ENCODE measurements at regions not wholly inside any gene's neighbourhood (a gene's known extent, or its start where the extent isn't known, plus 50 kb on each side); places are given as distances from the start of the nearest gene placed in this dataset.

DNA sequence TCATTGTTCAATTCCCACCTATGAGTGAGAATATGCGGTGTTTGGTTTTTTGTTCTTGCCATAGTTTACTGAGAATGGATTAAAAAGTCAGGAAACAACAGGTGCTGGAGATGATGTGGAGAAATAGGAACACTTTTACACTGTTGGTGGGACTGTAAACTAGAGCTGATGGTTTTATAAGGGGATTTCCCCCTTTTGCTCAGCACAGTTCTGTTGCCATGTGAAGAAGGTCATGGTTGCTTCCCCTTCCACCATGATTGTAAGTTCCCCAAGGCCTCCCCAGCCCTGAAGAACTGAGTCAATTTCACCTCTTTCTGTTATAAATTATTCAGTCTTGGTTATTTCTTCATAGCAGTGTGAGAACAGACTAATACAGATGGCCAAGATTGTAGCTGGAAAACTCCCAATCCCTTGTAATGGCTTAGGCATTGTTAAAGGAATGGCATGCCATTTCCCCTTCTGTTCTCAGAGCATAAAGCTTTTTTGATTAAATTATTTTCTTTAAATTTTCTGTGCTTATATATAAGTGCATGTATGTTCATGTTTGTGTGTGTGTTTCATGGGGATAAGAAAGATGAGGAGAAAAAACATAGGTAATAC lies 144.8 kb downstream of the BACH1 start:
- DNase-seq = no peak

DNA sequence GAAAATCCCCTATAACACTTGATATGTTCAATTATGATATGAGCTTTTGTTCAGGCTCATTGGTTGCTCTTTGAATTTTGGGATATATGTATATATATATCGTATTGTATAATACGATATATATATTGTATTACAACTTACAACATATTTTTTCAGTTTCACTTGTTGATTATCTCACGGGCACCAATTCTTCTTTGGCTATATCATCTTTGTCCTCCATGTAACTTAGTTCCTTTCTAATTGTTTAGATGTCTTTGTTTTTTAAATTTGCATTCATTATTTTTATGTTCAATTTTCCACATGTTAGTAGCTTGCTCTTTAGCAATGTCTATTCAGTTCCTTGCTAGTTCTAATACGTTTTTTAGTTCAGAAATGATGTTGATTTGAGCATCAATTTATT lies 150.0 kb downstream of the BACH1 start:
- DNase-seq = no peak

DNA sequence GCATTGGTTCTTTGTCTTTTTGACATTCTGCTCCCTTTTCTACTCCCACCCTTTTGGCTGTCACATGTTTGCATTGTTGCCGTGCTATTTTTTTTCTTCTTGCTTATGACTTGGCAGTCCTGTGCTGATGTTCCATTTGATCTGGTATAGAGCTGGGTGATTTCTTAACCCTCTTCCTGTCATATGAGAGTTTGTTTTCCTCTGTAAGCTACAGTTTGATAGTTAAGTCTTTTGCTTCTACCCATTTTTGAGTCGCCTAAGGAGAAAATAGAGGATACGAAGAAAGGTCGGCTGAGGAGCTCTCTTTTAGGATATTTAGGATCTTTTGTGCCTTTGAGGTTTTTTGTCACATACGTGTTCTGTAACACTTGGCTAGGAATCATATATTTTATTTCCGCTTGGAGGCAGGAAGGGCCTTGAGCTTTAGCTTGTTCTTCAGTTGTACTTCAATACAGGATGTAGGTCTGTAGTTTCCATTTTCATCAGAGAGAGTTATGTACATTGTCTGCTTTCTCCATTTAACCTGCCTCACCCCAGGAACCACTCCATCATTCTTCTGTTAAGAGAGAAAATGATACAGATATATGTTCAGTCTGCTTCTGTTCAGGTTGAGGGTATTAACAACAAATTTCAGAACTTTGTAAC lies 150.7 kb downstream of the BACH1 start:
- DNase-seq = no peak

DNA sequence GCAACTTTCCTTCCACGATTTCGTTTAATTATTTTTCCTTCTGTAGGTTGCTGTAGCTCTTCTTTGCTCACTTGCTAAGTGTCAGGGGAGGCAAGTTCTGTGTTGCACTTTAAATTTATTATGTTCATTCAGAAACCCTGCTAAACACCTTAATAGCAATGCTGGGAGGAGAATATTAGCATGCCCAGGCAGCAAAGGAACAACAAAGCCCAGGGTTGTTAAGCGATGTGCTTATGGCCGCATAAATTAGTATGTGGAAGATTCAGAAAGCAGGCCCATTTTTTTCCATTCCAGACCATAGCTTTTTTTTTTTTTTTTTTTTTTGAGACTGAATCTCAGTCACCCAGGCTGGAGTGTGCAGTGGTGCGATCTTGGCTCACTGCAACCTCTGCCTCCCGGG lies 151.3 kb downstream of the BACH1 start:
- DNase-seq = no peak

DNA sequence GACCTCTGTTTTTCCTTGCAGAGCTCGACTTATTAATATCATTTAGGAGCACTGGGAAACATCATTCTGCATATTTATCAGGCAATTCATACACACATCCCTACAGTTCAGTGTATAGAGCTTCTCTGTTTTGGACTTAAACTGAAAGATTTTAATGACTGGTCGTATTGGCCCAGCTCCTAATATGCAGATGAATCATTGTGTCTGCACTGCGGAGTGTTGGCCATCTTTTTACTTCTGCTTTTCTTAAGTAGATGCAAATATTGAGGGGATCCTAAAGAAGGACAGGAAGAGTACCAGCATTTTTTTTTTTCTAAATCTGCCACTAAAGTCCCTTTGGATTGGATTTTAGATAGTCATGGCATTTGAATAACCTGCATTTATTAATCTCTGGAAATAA lies 154.8 kb downstream of the BACH1 start:
- no peak for DNase-seq

DNA sequence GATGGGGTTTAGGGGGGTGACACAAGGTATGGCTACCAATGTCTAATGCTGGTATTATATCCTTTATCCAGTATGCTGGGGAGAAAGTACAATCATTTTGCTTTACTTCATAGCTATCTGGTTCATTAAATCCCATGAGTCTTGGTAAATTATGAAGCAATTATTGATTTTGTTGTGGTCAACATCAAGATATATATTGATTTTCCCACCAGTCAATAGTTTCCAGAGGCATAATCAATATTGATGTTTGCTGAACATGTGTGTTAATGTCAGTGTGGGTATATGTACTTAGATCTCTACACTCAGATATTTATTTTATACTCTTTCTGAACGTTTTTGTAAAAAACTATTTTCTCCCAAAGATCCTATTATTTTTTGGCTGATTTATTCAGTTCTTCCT lies 155.5 kb downstream of the BACH1 start:
- DNase-seq = no peak

DNA sequence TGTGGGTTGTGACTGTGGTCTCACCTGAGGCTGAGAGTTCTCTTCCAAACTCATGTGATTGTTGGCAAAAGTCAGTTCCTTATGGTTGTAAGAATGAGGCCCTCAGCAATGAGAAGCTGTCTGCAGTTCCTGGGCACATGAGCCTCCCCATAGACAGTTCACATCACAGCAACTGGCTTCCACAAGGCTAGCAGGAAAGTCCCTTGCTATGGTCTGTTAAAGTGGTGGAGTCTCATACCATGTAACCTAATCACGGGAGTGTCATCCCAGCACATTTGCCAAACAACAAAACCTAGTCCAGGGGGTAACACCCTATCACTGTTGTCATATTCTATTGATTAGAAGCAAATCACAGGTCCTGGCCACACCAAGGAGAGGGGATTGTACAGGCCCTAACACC lies 163.8 kb downstream of the BACH1 start:
- no peak for DNase-seq

DNA sequence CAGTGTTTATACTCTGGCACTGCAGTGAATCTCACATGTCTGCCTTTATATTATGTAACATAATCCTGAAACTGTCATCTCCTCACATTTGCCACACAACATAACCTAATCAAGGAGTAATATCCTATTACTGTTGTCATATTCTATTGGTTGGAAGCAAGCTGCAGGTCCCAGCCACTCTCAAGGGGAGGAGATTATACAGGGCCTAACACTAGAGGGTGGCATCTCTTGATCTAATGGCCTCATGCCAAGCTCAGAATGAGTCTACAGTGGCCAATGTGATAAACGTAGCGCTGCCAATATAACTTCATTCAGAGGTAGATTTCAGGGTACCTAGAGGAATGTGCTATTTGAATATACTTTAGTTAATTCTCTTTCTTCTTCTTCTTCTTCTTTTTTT lies 166.8 kb downstream of the BACH1 start:
- DNase-seq = no peak

DNA sequence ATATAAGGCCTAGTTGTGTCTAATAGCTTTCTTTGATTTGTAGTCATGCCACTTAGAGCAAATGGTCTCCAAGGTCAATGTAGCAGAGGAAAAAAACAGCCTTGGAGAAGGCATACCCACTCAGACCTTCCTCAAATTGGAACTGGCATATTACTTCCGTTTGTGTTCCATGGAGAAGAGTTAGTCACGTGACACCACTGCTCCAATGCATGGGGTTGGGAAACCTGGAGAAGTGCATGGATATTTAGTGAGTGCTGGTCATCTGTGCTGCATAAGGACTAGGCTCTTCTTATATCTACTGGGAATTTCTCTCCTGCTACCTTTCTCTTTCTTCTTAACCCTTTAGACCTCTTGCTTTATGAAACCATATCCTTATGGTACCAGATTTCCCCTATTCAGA lies 167.8 kb downstream of the BACH1 start:
- no peak for DNase-seq

DNA sequence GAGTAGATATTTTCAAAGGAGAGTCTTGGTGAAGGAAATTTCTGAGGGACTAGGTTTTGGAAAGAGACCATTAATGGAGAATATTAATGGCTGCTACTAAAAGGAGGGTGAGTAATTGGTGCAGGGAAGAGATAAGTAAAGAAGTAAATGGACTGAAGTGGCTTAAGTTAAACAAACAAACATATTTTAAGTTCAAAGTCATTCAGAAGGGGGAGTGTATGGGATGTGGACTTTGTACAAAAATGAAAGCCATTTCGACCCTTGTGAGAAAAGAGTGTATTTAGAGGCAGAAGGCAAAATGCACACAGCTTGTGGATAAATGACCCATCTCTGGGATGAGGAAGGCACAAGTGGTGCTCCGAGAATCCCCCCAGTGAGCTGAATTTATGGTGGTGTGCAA lies 171.7 kb downstream of the BACH1 start:
- DNase-seq = no peak

DNA sequence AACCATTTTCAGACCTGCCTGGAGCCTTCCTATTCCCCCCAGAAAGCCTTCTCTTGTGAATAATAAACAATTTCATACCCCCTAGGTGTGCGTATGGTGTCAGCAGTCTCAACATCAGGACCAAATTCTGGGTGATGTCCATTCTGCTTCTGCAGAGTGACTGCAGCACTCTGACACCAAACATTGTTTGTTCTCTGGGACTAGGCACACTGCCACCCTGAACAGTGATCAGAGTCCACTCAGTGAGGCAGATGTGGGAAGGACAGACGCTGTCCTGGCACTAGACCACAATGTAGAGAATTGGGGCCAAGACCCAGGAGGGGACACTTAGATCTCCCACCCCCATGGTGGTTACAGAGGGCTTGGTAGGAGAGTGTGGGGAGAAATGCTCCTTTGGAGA lies 175.1 kb downstream of the BACH1 start:
- no peak for DNase-seq

DNA sequence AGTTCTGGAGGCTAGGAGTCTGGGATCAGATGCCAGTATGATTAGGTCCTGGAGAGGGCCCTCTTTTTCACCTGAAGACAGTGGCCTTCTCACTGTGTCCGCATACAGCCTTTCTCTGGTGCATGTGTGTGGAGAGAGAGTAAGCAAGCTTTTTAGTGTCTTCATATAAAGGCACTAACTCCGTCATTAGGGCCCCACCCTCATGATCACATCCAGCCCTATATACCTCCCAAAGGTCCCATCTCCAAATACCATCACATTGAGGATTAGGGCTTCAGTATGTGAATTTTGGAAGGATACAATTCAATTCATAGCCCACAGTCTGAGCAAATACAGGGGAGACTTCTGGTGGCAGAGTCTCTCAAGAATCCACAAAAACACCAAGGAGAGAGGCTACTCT lies 176.6 kb downstream of the BACH1 start:
- DNase-seq = no peak

DNA sequence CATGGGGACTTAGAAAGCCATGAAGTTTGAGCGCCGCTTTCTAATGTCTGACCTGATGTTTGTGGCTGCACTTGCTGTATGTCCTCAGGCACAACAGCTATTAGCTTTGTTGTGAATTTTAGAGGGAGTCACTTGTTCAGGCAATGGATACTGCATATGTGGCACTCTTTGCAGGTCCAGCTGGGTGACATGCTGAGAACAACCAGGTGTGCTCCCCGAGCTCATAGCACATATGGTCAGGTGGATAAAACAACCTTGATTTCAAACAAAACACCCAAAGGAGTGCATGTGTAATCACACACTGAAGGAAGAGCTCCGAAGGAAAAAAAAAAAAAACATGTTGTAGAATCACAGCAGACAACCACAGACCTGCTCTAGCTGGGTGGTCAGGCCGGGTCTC lies 178.6 kb downstream of the BACH1 start:
- DNase-seq = no peak

DNA sequence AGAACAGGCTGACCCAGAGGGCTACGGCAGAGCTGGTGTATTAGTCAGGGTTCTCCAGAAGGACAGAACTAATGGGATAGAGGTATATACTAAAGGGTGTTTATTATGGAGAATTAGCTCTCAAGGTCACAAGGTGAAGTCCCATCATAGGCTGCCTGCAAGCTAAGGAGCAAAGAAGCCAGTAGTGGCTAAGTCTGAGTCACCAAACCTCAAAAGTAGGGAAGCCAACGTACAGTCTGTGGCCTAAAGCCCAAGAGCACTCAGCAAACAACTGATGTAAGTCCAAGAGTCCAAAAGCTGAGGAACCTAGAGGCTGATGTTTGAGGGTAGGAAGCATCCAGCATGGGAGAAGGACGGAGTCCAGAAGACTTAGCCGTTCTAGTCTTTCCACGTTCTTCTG lies 179.2 kb downstream of the BACH1 start:
- DNase-seq = no peak

DNA sequence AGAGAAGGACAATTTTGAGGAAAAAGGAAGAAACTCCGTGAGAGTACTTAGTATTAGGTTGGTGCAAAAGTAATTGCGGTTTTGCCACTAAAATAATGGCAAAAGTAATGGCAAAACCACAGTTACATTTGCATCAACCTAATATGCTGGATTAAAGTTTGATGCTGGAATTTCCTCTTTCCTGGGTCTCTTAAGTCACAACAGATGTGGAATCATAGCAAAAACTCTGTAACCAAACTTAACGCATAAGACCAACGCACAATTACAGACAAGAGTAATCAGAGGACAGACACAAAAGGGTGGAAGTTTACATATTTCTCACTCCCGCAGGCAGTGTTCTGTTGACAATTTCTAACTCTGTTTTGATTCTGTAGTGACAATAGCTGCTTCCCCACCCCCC lies 182.4 kb downstream of the BACH1 start:
- no peak for DNase-seq

DNA sequence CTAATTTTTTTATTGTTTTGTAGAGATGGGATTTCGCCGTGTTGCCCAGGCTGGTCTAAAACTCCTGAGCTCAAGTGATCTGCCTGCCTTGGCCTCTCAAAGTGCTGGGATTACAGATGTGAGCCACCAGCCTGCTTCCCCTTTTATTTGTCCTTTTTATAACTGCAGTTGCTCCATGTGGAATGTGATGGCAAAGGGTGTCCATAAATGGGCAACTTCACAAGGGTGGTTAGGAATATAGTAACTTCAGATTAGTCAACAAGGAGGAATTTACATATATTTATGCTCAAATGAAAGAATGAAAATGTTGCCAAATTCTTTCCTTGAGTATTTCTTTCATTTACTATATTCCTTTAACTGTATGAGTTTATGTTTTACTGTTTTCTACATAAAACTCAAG lies 182.9 kb downstream of the BACH1 start:
- DNase-seq = no peak

DNA sequence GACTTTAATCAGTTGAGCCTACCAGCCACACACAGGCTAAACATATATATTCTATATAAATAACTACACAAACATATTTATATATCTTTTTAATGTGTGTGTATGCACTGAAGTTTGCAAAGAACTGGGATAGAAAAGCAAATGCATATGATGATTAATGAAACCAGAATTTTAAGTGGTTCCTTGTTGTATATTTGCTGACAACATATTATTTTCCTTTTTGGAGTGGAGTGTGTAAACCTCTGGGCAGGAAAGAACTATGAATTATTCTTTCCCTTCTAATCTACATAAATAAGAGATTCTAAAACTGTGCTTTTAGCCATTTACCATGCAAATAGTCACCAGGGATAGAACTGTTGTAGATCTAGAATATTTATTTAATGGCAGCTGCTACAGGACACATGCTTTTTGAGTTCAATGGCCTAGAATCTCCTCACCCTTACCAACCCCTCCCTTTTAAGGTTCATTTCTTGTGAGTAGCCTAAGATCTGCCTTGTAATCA lies 187.6 kb downstream of the BACH1 start:
- DNase-seq = no peak

Measured in bone marrow (tissue), 2 donors.